HG02938 (cell line): ENCODE measurements at regions not wholly inside any gene's neighbourhood (a gene's known extent, or its start where the extent isn't known, plus 50 kb on each side); places are given as distances from the start of the nearest gene placed in this dataset.

ENCODE experiments used
- ATAC-seq: cut with Tn5 transposase; IDR thresholded peaks from one replicate; pipeline ENCODE4 v1.9.1; 2021; ENCODE audit warnings: mild to moderate bottlenecking, moderate library complexity; ENCODE audit not compliant: unreplicated experiment

GRCh38 chr11:131043251-131043650, 127.0 kb upstream of the SNX19 start:
- no peak for ATAC-seq

DNA sequence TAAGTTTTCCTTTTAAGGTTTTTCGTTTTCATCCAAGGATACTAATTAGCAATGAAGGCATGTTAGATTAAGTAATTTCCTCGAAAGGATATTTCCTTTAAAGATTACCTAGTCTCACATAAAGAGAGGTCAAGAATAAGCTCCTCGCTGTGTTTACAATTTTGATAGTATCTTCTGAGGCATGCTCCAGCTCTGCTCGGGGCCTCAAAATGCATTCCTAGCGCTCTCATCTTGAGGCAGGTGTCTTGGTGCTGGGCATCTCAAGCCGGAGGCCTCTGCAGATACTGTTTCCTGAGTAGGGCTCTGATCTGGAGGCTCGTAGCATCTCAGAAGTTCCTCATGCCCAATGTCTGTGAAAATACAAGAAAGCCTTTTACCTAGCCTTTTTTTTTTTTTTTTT, 128.6 kb upstream of the SNX19 start:
- no peak for ATAC-seq

- ATAC-seq: no peak
Measured at GRCh38 chr11:131052367-131052766, 136.1 kb upstream of the SNX19 start.

- ATAC-seq: no peak
Measured at GRCh38 chr11:131056036-131056435, 139.8 kb upstream of the SNX19 start.

- ATAC-seq: no peak
Measured at GRCh38 chr11:131063638-131064037, 147.4 kb upstream of the SNX19 start.

DNA sequence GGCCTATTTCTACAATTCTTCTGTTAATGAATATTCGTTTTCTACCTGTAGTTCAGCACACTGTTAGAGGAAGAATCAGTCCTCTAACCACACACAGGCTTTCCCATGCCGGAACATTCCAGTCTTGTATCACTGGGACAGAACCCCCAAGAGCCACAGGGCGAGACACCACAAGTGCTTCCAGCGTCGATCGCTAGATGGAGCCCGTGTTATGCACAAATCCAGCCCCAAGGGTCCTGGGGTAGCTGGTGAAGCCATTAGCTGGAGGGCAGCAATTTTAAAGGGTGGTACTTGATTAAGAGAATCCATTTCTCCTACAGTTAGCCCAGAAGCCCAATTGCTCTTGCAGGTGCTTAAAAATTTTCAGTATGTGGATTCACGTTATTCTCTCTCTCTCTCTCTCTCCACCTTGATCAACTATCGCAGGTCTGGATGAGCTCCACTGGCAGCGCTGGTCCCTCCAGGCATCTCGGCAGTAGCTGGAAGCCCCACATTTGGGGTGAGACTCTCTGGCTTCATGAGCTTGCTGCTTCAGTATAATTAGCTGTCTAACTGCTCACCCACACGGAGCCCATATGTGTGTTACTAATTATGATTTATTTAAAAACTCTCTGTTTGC, 148.2 kb upstream of the SNX19 start:
- peak; percentile 83 for ATAC-seq

- no peak for ATAC-seq
Measured at GRCh38 chr11:131065435-131066413, 149.4 kb upstream of the SNX19 start.

GRCh38 chr11:131066551-131066950, 150.3 kb upstream of the SNX19 start:
- ATAC-seq: no peak

DNA sequence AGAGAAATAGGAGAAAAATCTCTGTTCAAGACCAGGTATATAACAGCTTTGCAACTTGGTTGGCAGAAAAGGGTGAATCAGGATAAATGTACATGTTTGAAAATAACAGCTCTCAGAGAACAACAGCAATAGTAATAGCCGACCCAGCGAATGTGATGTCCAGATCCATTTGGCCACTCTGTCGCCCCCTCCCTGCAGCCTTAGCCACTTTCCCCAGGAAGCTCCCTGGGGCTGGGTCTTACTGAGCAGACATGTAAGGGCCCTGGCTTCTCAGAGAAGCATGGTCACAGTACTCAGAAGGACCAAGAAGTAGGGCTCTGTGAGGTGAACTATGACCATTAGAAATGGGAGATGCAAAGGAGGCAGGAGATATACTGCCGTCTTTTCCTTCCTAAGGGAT, 154.1 kb upstream of the SNX19 start:
- no peak for ATAC-seq

DNA sequence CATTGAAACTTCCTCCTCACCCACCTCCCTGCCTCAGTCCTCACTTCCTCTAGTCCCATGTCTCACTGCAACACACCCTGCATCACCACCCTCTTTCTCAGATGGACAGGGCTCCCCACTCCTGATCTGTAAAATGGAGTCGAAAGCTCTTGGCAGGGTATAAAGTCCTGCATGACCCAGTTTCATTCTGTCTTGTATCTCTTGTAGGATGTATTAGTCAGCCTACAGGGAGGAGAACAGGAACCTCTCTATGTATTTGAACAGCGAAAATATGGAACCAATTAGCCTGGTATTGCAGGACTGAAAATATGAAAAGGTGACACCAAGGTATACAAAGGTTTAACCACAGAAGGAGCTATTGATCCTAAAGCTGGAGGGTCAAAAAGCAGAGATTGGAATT, 156.9 kb upstream of the SNX19 start:
- no peak for ATAC-seq

DNA sequence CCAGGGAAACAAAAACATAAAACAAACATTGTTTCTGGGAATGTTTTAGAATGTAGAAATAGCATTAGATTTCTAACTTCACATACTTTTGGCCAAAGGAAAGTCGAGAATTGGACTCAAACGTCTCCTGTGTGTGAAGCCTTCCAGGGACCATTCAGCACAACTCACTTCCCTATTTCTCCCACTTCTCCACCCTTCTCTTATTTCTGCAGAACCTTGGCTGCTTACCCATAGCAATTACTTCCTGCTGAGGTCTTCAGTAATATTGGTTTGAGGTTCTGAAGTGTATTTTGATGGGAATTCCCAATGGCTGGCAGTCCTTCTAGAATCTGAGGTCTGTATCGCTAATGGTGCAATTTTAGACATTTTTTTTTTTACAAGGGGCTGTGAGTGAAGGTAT, 158.3 kb upstream of the SNX19 start:
- no peak for ATAC-seq

GRCh38 chr11:131077340-131077739, 161.1 kb upstream of the SNX19 start:
- ATAC-seq: no peak

DNA sequence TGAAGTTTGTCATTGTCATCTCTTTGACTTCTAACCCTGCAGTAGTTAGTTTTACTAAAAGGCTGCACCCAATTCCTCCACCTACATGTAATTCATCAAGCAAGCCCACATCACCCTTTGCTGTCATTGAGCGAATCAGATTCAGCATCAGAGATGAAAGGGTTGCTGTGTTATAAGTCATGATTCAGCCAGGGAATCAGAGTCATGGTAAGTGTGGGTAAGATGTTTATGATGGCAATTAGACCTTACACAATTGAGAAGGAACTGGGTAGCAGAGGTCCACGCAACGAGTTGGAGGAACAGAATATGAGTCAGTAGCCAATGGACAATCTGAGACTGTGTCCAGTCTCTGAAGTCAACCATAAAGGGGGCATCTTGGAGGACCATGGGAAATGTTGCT, 162.8 kb upstream of the SNX19 start:
- no peak for ATAC-seq

DNA sequence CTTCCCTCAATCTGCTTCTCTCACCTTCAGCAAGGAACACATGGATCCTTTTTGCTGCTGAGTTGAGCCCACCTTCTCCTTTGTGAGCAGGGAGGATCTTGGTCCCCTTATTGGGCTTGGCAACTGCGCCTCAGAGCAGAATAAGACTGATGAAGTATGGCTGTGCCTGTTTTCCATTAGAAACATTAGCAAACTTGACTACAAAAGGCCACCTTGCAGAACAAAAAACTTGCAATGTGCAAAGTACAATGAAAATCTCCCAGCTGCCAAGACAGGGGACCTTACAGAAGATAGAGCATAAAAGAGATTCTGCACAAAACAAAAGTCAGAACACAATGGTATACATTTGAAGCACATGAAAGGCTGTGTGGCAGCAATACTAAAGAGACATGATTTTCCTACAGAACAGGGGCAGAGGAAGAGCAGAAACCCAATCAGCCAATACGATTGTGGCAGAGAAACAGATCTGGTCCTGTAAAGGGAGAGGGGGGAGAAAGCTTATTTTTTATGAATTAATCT, 173.5 kb upstream of the SNX19 start:
- ATAC-seq: no peak

- no peak for ATAC-seq
Measured at GRCh38 chr11:131092469-131092868, 176.2 kb upstream of the SNX19 start.

DNA sequence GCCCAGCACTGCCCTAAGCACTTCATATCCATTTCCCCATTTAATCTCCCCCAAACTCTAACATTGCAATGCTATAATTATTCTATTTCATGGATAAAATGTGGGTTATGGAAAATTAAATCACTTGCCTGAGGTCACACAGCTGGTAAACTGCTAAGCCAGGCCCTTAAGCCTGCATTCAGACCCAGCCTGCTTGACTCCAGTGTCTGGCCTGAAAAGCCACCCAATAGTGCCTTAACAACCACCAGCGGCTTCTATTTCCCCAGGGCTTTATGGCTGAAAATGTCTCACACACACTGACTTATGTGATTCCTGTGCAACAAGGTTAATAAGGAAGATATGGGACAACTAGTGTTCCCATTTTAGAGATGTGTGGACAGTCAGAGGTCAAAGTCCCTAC, 178.5 kb upstream of the SNX19 start:
- ATAC-seq: no peak

- no peak for ATAC-seq
Measured at GRCh38 chr11:131095511-131096185, 179.4 kb upstream of the SNX19 start.

DNA sequence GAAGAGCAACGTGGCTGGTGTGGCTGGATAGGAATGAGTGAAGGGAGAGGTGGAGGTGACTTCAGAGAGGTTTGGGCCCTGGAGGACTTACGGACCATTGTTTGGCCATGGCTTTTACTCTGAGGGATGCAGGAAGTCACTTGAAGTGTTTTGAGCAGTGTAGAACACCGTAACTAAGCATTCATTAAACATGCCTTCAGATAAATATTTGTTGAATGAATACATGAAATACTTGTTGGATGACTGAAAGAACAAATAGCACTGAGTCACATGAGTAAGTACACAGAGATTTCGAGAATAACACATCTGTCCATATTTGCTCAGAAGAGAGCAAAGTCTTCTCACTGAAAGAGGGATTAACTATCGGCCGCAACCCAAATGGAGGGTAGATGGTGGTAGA, 182.7 kb upstream of the SNX19 start:
- no peak for ATAC-seq

DNA sequence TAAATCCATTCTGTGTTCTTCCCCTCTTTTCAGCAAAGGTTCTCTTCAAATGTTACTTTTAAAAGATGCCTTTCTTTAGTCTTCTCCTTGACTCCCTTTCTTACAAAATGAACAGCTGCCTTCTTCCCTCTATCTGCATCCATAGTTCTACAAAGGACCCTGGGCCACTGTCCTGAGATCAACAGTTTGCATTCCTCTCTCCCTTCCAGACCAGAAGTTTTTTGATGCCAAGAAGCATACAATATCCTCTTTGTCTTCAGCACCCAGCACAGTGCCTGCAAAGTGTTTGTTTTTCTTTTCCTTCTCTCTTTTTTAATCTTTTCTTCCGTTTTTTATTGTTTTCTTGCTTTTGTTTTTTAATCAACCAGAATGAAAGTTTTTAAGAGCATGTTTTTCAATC, 183.5 kb upstream of the SNX19 start:
- no peak for ATAC-seq

- ATAC-seq: no peak
Measured at GRCh38 chr11:131108760-131109159, 192.5 kb upstream of the SNX19 start.

- no peak for ATAC-seq
Measured at GRCh38 chr11:131109257-131109656, 193.0 kb upstream of the SNX19 start.

GRCh38 chr11:131109790-131110189, 193.5 kb upstream of the SNX19 start:
- ATAC-seq: no peak
